HEK293T (cell line): ENCODE measurements at regions not wholly inside any gene's neighbourhood (a gene's known extent, or its start where the extent isn't known, plus 50 kb on each side); places are given as distances from the start of the nearest gene placed in this dataset.

ENCODE experiments used
- BHLHE40 ChIP-seq: fragments of 450-650 bp; IDR thresholded peaks from 2 replicates; pipeline ENCODE4 v1.6.1; 2016; ENCODE audit warnings: mild to moderate bottlenecking, moderate library complexity, borderline replicate concordance
- FOXK2 ChIP-seq: fragments of 450-650 bp; IDR thresholded peaks from 2 replicates; pipeline ENCODE4 v1.6.1; 2016; ENCODE audit warnings: mild to moderate bottlenecking
- TF ChIP-seq, protein P1 (sequence below): fragments of 450-650 bp; IDR thresholded peaks from 2 replicates; pipeline ENCODE4 v1.6.1; 2016

DNA sequence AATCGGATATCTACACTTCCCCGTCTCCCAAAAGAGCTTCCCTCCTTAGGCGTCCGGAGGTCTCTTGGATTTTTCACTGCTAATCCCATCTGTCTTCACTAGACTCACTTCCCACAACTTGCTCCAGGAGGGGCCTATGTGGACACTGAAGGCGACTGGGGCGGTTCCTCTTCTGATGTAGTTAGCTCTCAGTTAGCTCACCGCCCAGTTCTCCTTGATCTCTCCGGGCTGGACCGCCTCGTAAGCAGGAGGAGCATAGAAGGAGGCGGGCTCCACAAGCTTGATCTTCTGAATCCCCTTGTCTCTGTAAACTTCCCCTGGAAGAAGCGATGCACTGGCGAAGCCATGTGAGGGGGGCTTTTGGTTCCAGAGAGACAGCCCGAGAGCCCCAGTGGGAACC is 112.0 kb upstream of the SELENOP start:
- TF ChIP-seq FOXK2 (no peak), BHLHE40 (no peak)
- TF ChIP-seq, protein P1, sequence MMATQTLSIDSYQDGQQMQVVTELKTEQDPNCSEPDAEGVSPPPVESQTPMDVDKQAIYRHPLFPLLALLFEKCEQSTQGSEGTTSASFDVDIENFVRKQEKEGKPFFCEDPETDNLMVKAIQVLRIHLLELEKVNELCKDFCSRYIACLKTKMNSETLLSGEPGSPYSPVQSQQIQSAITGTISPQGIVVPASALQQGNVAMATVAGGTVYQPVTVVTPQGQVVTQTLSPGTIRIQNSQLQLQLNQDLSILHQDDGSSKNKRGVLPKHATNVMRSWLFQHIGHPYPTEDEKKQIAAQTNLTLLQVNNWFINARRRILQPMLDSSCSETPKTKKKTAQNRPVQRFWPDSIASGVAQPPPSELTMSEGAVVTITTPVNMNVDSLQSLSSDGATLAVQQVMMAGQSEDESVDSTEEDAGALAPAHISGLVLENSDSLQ: no peak
